GM13977 (cell line): ENCODE measurements at regions not wholly inside any gene's neighbourhood (a gene's known extent, or its start where the extent isn't known, plus 50 kb on each side); places are given as distances from the start of the nearest gene placed in this dataset.

Experiments
- DNase-seq: peaks from one replicate; pipeline ENCODE4 v3.0.0; 2012; ENCODE audit warnings: low spot score
- in situ Hi-C: fragments of 300-500 bp; cut with MboI; formaldehyde crosslinking; loops from one replicate; pipeline ENCODE4 v1.12.0; 2022; ENCODE audit warnings: low sequenced_read_pairs, low pct_unique_long_range_greater_than_20kb, mixed read lengths, inconsistent platforms; ENCODE audit not compliant: unreplicated experiment
- TF ChIP-seq, protein P1 (sequence below): IDR thresholded peaks from 2 replicates; pipeline ENCODE4 v1.5.1; 2012; ENCODE audit warnings: mild to moderate bottlenecking, control low read depth; ENCODE audit not compliant: insufficient read depth; ENCODE audit errors: extremely low read depth, missing control alignments

GRCh38 chr1:96955307-96956012, 233.9 kb downstream of the PTBP2 start:
- in situ Hi-C loops, result loop anchor here (25.0 kb wide), 2 partner anchors 1107 to 1507 kb away; no protein-coding TSS in a partner anchor
- no peak for DNase-seq
- TF ChIP-seq, protein P1, sequence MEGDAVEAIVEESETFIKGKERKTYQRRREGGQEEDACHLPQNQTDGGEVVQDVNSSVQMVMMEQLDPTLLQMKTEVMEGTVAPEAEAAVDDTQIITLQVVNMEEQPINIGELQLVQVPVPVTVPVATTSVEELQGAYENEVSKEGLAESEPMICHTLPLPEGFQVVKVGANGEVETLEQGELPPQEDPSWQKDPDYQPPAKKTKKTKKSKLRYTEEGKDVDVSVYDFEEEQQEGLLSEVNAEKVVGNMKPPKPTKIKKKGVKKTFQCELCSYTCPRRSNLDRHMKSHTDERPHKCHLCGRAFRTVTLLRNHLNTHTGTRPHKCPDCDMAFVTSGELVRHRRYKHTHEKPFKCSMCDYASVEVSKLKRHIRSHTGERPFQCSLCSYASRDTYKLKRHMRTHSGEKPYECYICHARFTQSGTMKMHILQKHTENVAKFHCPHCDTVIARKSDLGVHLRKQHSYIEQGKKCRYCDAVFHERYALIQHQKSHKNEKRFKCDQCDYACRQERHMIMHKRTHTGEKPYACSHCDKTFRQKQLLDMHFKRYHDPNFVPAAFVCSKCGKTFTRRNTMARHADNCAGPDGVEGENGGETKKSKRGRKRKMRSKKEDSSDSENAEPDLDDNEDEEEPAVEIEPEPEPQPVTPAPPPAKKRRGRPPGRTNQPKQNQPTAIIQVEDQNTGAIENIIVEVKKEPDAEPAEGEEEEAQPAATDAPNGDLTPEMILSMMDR, result no peak

DNA sequence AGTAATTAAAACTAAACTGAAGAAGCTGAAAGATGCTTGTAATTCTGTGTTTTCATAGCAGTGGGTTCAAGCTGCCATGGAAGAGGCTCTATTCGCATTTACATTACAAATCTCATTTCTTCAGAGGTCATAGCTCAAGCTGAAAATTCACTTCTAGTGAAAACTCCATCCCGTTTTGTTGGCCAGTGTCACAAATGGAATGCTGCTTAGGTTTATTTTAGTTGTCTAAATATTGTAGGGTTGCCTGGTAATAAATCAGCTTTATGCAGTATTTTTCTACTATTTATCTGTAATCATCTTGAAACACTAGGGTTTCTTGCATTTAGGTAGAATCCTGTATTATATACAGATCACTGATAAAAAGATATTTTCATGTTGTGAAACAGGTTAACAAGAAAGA, 240.6 kb downstream of the PTBP2 start:
- in situ Hi-C loops, result loop anchor here (25.0 kb wide), 2 partner anchors 1100 to 1500 kb away; no protein-coding TSS in a partner anchor
- DNase-seq, result no peak
- TF ChIP-seq, protein P1, result no peak

GRCh38 chr1:96962751-96963211, 241.2 kb downstream of the PTBP2 start:
- TF ChIP-seq, protein P1, result no peak
- in situ Hi-C loops, result loop anchor here (25.0 kb wide), 2 partner anchors 1100 to 1500 kb away; no protein-coding TSS in a partner anchor
- no peak for DNase-seq

- TF ChIP-seq, protein P1, result no peak
- in situ Hi-C loops, result loop anchor here (25.0 kb wide), 2 partner anchors 1098 to 1498 kb away; no protein-coding TSS in a partner anchor
- DNase-seq, result no peak
Measured at GRCh38 chr1:96964761-96965160, 243.2 kb downstream of the PTBP2 start.

DNA sequence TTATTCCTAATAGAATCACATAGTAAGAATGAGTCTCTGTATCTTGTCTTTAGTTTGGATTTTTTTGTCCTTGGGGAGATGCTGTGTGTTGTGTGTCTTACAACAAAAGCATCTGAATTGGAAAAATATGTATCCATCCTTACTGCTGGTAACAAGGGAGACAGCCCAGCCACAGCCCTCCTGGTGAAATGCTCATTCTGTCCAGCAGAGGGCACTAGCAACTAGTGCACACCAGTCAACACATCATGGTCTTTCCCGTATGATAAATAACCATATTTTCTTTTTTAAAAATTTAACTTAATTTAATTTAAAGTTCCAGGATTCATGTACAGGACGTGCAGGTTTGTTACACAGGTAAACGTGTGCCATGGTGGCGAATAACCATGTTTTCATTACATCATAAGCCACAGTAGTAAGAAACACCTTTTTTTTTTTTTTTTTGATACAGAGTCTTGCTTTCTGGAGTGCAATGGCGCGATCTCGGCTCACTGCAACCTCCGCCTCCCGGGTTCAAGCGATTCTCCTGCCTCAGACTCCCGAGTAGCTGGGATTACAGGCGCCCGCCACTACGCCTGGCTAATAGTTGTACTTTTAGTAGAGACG, 245.1 kb downstream of the PTBP2 start:
- in situ Hi-C loops, result loop anchor here (25.0 kb wide), 2 partner anchors 1096 to 1496 kb away; no protein-coding TSS in a partner anchor
- peak; percentile 38 for DNase-seq
- TF ChIP-seq, protein P1, result peak; percentile 93

GRCh38 chr1:96967311-96967710, 245.7 kb downstream of the PTBP2 start:
- TF ChIP-seq, protein P1, result no peak

More at GRCh38 chr1:96967311-96967710, 245.7 kb downstream of the PTBP2 start:
- in situ Hi-C loops, result loop anchor here (25.0 kb wide), 2 partner anchors 1095 to 1495 kb away; no protein-coding TSS in a partner anchor
- no peak for DNase-seq
